Activated CD4-positive, alpha-beta memory T cell treated with anti-CD3 and anti-CD28 coated beads, Interleukin-2, amount 10 ng/mL, durations not matched to agents 7 days and 5 days (primary cell): ENCODE measurements at regions not wholly inside any gene's neighbourhood (a gene's known extent, or its start where the extent isn't known, plus 50 kb on each side); places are given as distances from the start of the nearest gene placed in this dataset.
"Not testable (repeated sequence)": the region's sequence is repeated elsewhere in the genome, so short reads cannot be mapped to it uniquely, and the experiment has no call there.

Experiments
- CTCF ChIA-PET: fragments of 350-600 bp; sonication (Branson Sonifier 250); formaldehyde crosslinking; loops from one replicate; lab custom pipeline; 2021; ENCODE audit warnings: antibody characterized with exemption, inconsistent platforms; lab: Charles Lee
- POLR2A ChIA-PET: fragments of 350-600 bp; sonication (Branson Sonifier 250); formaldehyde crosslinking; loops from one replicate; lab custom pipeline; 2021; ENCODE audit warnings: antibody characterized with exemption; lab: Charles Lee
- DNase-seq: peaks from one replicate; pipeline ENCODE4 v3.0.0-alpha.2; 2020
- H3K27ac Mint-ChIP-seq: one replicate; pipeline ENCODE4 v1.8.0; 2021; ENCODE audit warnings: mild to moderate bottlenecking, mixed read lengths
- H3K27me3 Mint-ChIP-seq: one replicate; pipeline ENCODE4 v1.8.0; 2021; ENCODE audit warnings: mixed read lengths
- H3K36me3 Mint-ChIP-seq: one replicate; pipeline ENCODE4 v1.8.0; 2021; ENCODE audit warnings: low read depth, mixed read lengths
- H3K4me1 Mint-ChIP-seq: one replicate; pipeline ENCODE4 v1.8.0; 2021; ENCODE audit warnings: mixed read lengths
- H3K4me3 Mint-ChIP-seq: one replicate; pipeline ENCODE4 v1.8.0; 2021; ENCODE audit warnings: mild to moderate bottlenecking, mixed read lengths
- H3K9me3 Mint-ChIP-seq: one replicate; pipeline ENCODE4 v1.8.0; 2021; ENCODE audit warnings: mixed read lengths

DNA sequence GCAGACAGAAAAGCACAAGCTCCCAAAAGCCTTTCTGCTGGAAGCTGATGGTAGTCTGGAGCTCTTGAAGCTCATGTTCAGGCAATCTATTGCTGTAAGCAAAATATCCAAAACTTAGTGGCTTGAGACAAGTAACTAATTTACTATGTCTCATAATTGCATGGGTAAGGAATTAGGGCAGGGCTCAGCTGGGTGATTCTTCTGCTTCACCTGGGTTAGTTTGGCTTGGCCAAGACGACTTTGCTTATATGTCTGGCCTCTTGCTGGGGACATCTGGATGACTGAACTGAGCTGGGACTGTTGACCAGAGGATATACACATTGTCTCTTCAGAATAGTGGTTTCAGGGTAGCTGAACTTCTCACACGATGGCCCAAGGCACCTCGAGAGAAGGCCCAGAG, 96.8 kb upstream of the WSCD1 start:
- ChIA-PET POLR2A (no interaction called here), CTCF (no interaction called here)
- no peak overlapping the region for H3K4me3 Mint-ChIP-seq

DNA sequence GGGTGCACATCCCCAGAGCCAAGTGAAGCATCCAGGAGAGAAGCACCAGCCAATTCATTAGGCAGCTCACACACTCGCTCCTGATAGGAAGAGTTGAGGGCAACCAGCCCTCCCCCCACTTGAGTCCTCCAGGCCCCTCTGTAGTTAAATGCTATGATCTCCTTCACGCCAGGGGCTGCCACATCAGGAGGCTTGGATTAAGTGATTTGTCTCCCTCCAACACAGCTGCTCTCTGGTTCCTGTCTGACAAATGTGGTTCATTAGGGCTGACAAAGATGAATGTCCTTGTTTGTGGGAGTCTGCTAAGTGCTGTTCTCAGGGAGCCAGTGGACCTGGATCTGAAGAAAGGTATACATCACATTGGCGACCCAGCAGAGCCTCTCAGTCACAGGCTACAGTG, 94.5 kb upstream of the WSCD1 start:
- Mint-ChIP-seq H3K4me1 (no peaks in the 10 kb centered on the region), H3K4me3 (no peak overlapping the region), H3K27ac (no peak overlapping the region), H3K9me3 (peaks cover 3% of the 10 kb centered on the region), H3K36me3 (no peaks in the 10 kb centered on the region), H3K27me3 (peaks cover 4% of the 10 kb centered on the region)
- ChIA-PET POLR2A (no interaction called here), CTCF (no interaction called here)
- no peak for DNase-seq

More for the DNA sequence above, 96.8 kb upstream of the WSCD1 start:
- H3K27me3 Mint-ChIP-seq: peaks cover 4% of the 10 kb centered on the region
- no peaks in the 10 kb centered on the region for H3K4me1 Mint-ChIP-seq
- peaks cover 9% of the 10 kb centered on the region for H3K9me3 Mint-ChIP-seq
- no peaks in the 10 kb centered on the region for H3K36me3 Mint-ChIP-seq
- no peak overlapping the region for H3K27ac Mint-ChIP-seq
- no peak for DNase-seq

GRCh38 chr17:5976251-5976650, 93.9 kb upstream of the WSCD1 start:
- Mint-ChIP-seq H3K4me1 (no peaks in the 10 kb centered on the region), H3K9me3 (peaks cover 3% of the 10 kb centered on the region), H3K27me3 (peaks cover 4% of the 10 kb centered on the region), H3K4me3 (no peak overlapping the region), H3K36me3 (no peaks in the 10 kb centered on the region), H3K27ac (no peak overlapping the region)
- no peak for DNase-seq
- ChIA-PET CTCF (no interaction called here), POLR2A (no interaction called here)

- Mint-ChIP-seq H3K36me3 (no peaks in the 10 kb centered on the region), H3K27ac (no peak overlapping the region), H3K4me3 (no peak overlapping the region), H3K9me3 (peaks cover 1% of the 10 kb centered on the region), H3K27me3 (peaks cover 6% of the 10 kb centered on the region), H3K4me1 (no peaks in the 10 kb centered on the region)
- CTCF ChIA-PET: no interaction called here
- POLR2A ChIA-PET: no interaction called here
- DNase-seq: no peak
Observed at GRCh38 chr17:5978496-5978895, 91.7 kb upstream of the WSCD1 start.

DNA sequence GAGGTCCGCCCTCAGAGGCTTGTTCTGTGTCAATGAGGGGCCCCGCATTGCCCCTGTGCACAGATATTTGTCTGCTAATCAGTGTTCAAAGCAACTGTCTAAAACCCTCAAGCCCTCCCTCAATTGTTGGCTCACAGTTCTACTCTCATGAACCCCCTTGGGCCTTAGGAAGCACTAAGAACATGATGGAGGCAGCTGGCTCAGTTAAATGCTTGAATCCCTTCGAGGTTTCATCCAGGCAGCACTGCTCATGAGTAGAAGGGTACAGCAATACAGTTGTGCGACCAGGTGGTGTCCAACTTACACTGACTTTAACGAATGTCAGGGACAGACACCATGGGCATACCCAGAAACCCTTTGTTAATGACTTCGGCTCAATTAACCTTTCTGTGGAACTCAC, 89.2 kb upstream of the WSCD1 start:
- no peak overlapping the region for H3K4me3 Mint-ChIP-seq
- H3K9me3 Mint-ChIP-seq: no peaks in the 10 kb centered on the region
- no peak for DNase-seq
- peaks cover 6% of the 10 kb centered on the region for H3K27me3 Mint-ChIP-seq
- POLR2A ChIA-PET: no interaction called here
- CTCF ChIA-PET: no interaction called here
- H3K36me3 Mint-ChIP-seq: no peaks in the 10 kb centered on the region
- H3K27ac Mint-ChIP-seq: no peak overlapping the region
- H3K4me1 Mint-ChIP-seq: no peaks in the 10 kb centered on the region

DNA sequence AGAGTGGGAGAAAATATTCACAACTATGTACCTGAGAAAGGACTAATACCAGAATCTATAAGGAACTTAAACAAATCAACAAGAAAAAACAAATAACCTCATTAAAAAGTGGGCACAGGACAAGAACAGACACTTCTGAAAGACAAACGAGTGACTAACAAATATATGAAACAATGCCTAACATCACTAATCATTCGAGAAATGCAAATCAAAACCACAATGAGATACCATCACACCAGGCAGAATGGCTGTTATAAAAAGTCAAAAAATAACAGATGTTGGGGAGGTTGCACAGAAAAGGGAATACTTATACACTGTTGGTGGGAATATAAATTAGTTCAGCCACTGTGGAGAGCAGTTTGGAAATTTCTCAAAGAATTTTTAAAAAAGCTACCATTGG, 83.5 kb upstream of the WSCD1 start:
- Mint-ChIP-seq H3K27ac (no peak overlapping the region), H3K27me3 (peaks cover 6% of the 10 kb centered on the region), H3K36me3 (no peaks in the 10 kb centered on the region), H3K4me1 (no peaks in the 10 kb centered on the region), H3K4me3 (no peak overlapping the region), H3K9me3 (no peaks in the 10 kb centered on the region)
- no peak for DNase-seq
- CTCF ChIA-PET: no interaction called here
- POLR2A ChIA-PET: no interaction called here

GRCh38 chr17:6000426-6000825, 69.8 kb upstream of the WSCD1 start:
- no peak overlapping the region for H3K4me3 Mint-ChIP-seq
- ChIA-PET POLR2A (no interaction called here), CTCF (no interaction called here)
- no peak overlapping the region for H3K27ac Mint-ChIP-seq
- H3K36me3 Mint-ChIP-seq: no peaks in the 10 kb centered on the region
- H3K4me1 Mint-ChIP-seq: no peaks in the 10 kb centered on the region
- no peaks in the 10 kb centered on the region for H3K9me3 Mint-ChIP-seq
- DNase-seq: no peak
- H3K27me3 Mint-ChIP-seq: peaks cover 12% of the 10 kb centered on the region

GRCh38 chr17:6003221-6003620, 67.0 kb upstream of the WSCD1 start:
- H3K36me3 Mint-ChIP-seq, H3K4me1 Mint-ChIP-seq, CTCF ChIA-PET, H3K9me3 Mint-ChIP-seq, H3K27me3 Mint-ChIP-seq, H3K4me3 Mint-ChIP-seq, H3K27ac Mint-ChIP-seq, POLR2A ChIA-PET, DNase-seq: not testable (repeated sequence)

GRCh38 chr17:6005939-6006338, 64.2 kb upstream of the WSCD1 start:
- DNase-seq: no peak
- no peak overlapping the region for H3K27ac Mint-ChIP-seq
- peaks cover 4% of the 10 kb centered on the region for H3K27me3 Mint-ChIP-seq
- no peaks in the 10 kb centered on the region for H3K9me3 Mint-ChIP-seq
- no peak overlapping the region for H3K4me3 Mint-ChIP-seq
- H3K36me3 Mint-ChIP-seq: no peaks in the 10 kb centered on the region
- ChIA-PET POLR2A (no interaction called here), CTCF (no interaction called here)
- no peaks in the 10 kb centered on the region for H3K4me1 Mint-ChIP-seq

GRCh38 chr17:6011206-6011605, 59.0 kb upstream of the WSCD1 start:
- Mint-ChIP-seq H3K4me3 (no peak overlapping the region), H3K9me3 (no peaks in the 10 kb centered on the region)
- CTCF ChIA-PET: no interaction called here

DNA sequence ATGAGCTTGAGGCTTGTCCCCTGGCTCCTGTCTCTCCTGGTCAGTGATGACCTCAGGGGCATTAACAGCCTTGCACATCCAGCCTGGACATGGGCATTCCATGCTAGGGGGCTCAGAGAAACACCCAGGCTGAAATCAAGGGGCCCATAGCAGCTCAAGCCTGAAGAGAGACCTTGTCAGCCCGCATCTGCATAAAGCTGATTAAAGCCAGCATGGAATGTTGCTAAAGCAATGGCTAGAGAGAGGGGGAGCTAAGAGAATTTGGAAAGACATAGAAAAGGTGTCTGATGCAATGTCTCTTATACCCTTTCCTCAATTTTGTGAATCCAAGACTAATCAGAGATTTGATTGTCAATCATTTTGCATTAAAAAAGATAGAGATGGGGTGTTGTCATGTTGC, 51.4 kb upstream of the WSCD1 start:
- Mint-ChIP-seq H3K27ac (no peak overlapping the region), H3K9me3 (no peaks in the 10 kb centered on the region), H3K36me3 (no peaks in the 10 kb centered on the region), H3K27me3 (peaks cover 8% of the 10 kb centered on the region), H3K4me1 (no peaks in the 10 kb centered on the region), H3K4me3 (no peak overlapping the region)
- DNase-seq: no peak
- POLR2A ChIA-PET: no interaction called here
- CTCF ChIA-PET: no interaction called here

More at GRCh38 chr17:6011206-6011605, 59.0 kb upstream of the WSCD1 start:
- no peak overlapping the region for H3K27ac Mint-ChIP-seq
- DNase-seq: no peak
- POLR2A ChIA-PET: no interaction called here
- H3K27me3 Mint-ChIP-seq: peaks cover 15% of the 10 kb centered on the region
- no peaks in the 10 kb centered on the region for H3K36me3 Mint-ChIP-seq
- H3K4me1 Mint-ChIP-seq: no peaks in the 10 kb centered on the region

DNA sequence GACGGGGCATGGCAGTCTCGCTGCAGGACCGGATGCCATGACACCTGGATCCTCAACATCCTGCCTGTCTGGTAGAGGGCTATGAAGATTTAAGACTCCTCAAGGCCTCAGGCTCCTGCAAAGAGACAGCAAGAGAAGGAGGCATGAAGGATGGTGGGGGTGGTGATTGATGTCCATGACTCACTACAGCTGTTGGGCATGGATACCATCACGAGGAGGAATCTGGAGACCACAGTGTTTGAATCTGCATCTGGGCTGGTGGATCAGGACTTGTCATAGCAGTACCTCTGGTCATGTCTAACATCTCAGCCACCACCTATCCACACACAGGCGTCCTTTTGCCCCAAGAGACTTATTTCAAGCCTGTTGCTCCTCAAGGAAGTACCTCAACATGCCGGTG, 50.2 kb upstream of the WSCD1 start:
- Mint-ChIP-seq H3K27me3 (peaks cover 5% of the 10 kb centered on the region), H3K4me3 (no peak overlapping the region), H3K27ac (no peak overlapping the region), H3K9me3 (no peaks in the 10 kb centered on the region), H3K36me3 (no peaks in the 10 kb centered on the region), H3K4me1 (no peaks in the 10 kb centered on the region)
- CTCF ChIA-PET: no interaction called here
- POLR2A ChIA-PET: no interaction called here
- no peak for DNase-seq

- H3K4me1 Mint-ChIP-seq: no peaks in the 10 kb centered on the region
- H3K27ac Mint-ChIP-seq: no peak overlapping the region
- no peaks in the 10 kb centered on the region for H3K36me3 Mint-ChIP-seq
- CTCF ChIA-PET: no interaction called here
- H3K9me3 Mint-ChIP-seq: no peaks in the 10 kb centered on the region
- no peak for DNase-seq
- POLR2A ChIA-PET: no interaction called here
- peaks cover 8% of the 10 kb centered on the region for H3K27me3 Mint-ChIP-seq
- no peak overlapping the region for H3K4me3 Mint-ChIP-seq
Observed at GRCh38 chr17:6020376-6021010, 49.7 kb upstream of the WSCD1 start.
